H1 (cell line): ENCODE measurements at regions not wholly inside any gene's neighbourhood (a gene's known extent, or its start where the extent isn't known, plus 50 kb on each side); places are given as distances from the start of the nearest gene placed in this dataset.

Source experiments
- CTCF ChIA-PET: fragments of 300-600 bp; sonication (Branson Sonifier 250); formaldehyde crosslinking; loops from one replicate; lab custom pipeline; 2021; ENCODE audit not compliant: partially characterized antibody; lab: Charles Lee
- POLR2A ChIA-PET: fragments of 300-600 bp; sonication (Branson Sonifier 250); formaldehyde crosslinking; loops from one replicate; lab custom pipeline; 2021; ENCODE audit warnings: inconsistent platforms; ENCODE audit not compliant: partially characterized antibody; lab: Charles Lee
- DNase-seq, 2 experiments: peaks; one replicate each; pipeline versions ENCODE4 v3.0.0 to v3.0.0-alpha.2; 2010 to 2022; ENCODE audit warnings: low spot score in 2 of 2, low read depth in 1 of 2, mixed read lengths in 1 of 2
- FAIRE-seq: peaks from 2 replicates; lab custom pipeline; 2011; peaks lifted over from hg19 to GRCh38; lab: Jason Lieb, UNC
- H2AFZ ChIP-seq: 2 replicates; pipeline ENCODE4 v1.8.1; 2012; ENCODE audit warnings: low read length, inconsistent platforms
- H2AK5ac ChIP-seq: 2 replicates; pipeline ENCODE4 v1.6.1; 2013; ENCODE audit warnings: low read depth, low read length
- H2BK120ac ChIP-seq: replicated peaks from 2 replicates; pipeline ENCODE3; 2013; ENCODE audit warnings: low read depth, low read length, inconsistent platforms
- H2BK12ac ChIP-seq: 2 replicates; pipeline ENCODE4 v1.6.1; 2013; ENCODE audit warnings: low read depth, low read length
- H2BK15ac ChIP-seq: 2 replicates; pipeline ENCODE4 v1.6.1; 2013; ENCODE audit warnings: low read length
- H2BK20ac ChIP-seq: 2 replicates; pipeline ENCODE4 v1.6.1; 2013; ENCODE audit warnings: low read length
- H2BK5ac ChIP-seq: 2 replicates; pipeline ENCODE4 v1.6.1; 2013; ENCODE audit warnings: low read depth, low read length
- H3K14ac ChIP-seq: 2 replicates; pipeline ENCODE4 v1.6.1; 2013; ENCODE audit warnings: inconsistent platforms; ENCODE audit not compliant: insufficient read length
- H3K18ac ChIP-seq: 2 replicates; pipeline ENCODE4 v1.6.1; 2013; ENCODE audit warnings: low read length; ENCODE audit errors: extremely low read depth
- H3K23ac ChIP-seq: 2 replicates; pipeline ENCODE4 v1.6.1; 2013; ENCODE audit warnings: inconsistent platforms; ENCODE audit not compliant: insufficient read length
- H3K23me2 ChIP-seq: 2 replicates; pipeline ENCODE4 v1.6.1; 2013; ENCODE audit warnings: low read depth, low read length
- H3K27ac ChIP-seq: 2 replicates; pipeline ENCODE4 v1.6.1; 2011; ENCODE audit warnings: low read depth, low read length, inconsistent platforms
- H3K27me3 ChIP-seq, 4 experiments: replicated peaks in 1 of 4; 1 replicate in 1 of 4; 2 replicates in 3 of 4; pipeline versions ENCODE4 v1.6.1 to v1.8.1; 2011 to 2013; ENCODE audit warnings: low read length in 3 of 4, mild to moderate bottlenecking in 3 of 4, inconsistent platforms in 2 of 4, mixed read lengths in 2 of 4, moderate library complexity in 1 of 4; ENCODE audit not compliant: control insufficient read depth in 3 of 4, insufficient read depth in 3 of 4; ENCODE audit errors: extremely low read depth in 1 of 4
- H3K36me3 ChIP-seq, 4 experiments: 2 replicates each; pipeline versions ENCODE4 v1.6.1 to v1.8.1; 2011 to 2013; ENCODE audit warnings: mild to moderate bottlenecking in 4 of 4, low read length in 3 of 4, moderate library complexity in 2 of 4, control low read depth in 1 of 4, inconsistent platforms in 1 of 4; ENCODE audit not compliant: insufficient read depth in 4 of 4, control insufficient read depth in 2 of 4
- H3K4ac ChIP-seq: replicated peaks from 2 replicates; pipeline ENCODE3; 2013; ENCODE audit warnings: low read length, low read depth, mixed read lengths, inconsistent platforms; ENCODE audit not compliant: insufficient read length
- H3K4me1 ChIP-seq, 4 experiments: replicated peaks in 1 of 4; 1 replicate in 1 of 4; 2 replicates in 3 of 4; pipeline versions ENCODE4 v1.6.1 to v1.8.1; 2011 to 2013; ENCODE audit warnings: low read length in 3 of 4, inconsistent platforms in 2 of 4, mixed read lengths in 1 of 4; ENCODE audit not compliant: insufficient read depth in 4 of 4, control insufficient read depth in 3 of 4
- H3K4me2 ChIP-seq, 2 experiments: 2 replicates each; pipeline versions ENCODE4 v1.6.1 to v1.8.1; 2011 to 2013; ENCODE audit warnings: low read depth in 2 of 2, low read length in 2 of 2, control low read depth in 1 of 2, inconsistent platforms in 1 of 2, mild to moderate bottlenecking in 1 of 2; ENCODE audit not compliant: insufficient read depth in 1 of 2
- H3K4me3 ChIP-seq, 4 experiments: fragments of 200-600, 300-600 bp in 1 of 4; sonication (generic), shearing (Covaris generic), sonication (Bioruptor Twin) in 1 of 4; 2 replicates each; pipeline versions ENCODE4 v1.5.1 to v1.8.1; 2011 to 2016; ENCODE audit warnings: low read length in 4 of 4, low read depth in 3 of 4, control low read depth in 2 of 4, inconsistent platforms in 2 of 4, mild to moderate bottlenecking in 2 of 4, mixed read lengths in 1 of 4, moderate library complexity in 1 of 4; ENCODE audit not compliant: insufficient read depth in 2 of 4; ENCODE audit errors: extremely low read depth in 1 of 4
- H3K56ac ChIP-seq: replicated peaks from 2 replicates; pipeline ENCODE3; 2013; ENCODE audit warnings: low read depth, mild to moderate bottlenecking, mixed read lengths, low read length, inconsistent platforms; ENCODE audit not compliant: insufficient read length
- H3K79me1 ChIP-seq: 2 replicates; pipeline ENCODE4 v1.6.1; 2013; ENCODE audit warnings: low read depth, low read length, control low read depth
- H3K79me2 ChIP-seq, 2 experiments: 2 replicates each; pipeline versions ENCODE4 v1.6.1 to v1.8.1; 2012 to 2013; ENCODE audit warnings: low read length in 2 of 2, mild to moderate bottlenecking in 2 of 2, inconsistent platforms in 1 of 2; ENCODE audit not compliant: insufficient read depth in 2 of 2, control insufficient read depth in 1 of 2
- H3K9ac ChIP-seq, 4 experiments: replicated peaks in 1 of 4; 1 replicate in 1 of 4; 2 replicates in 3 of 4; pipeline versions ENCODE4 v1.6.1 to v1.8.1; 2011 to 2013; ENCODE audit warnings: low read depth in 3 of 4, low read length in 3 of 4, control low read depth in 2 of 4, mild to moderate bottlenecking in 2 of 4, moderate library complexity in 2 of 4, inconsistent platforms in 1 of 4; ENCODE audit errors: extremely low read depth in 1 of 4
- H3K9me3 ChIP-seq, 2 experiments: 2 replicates each; pipeline versions ENCODE4 v1.6.1 to v1.8.1; 2012 to 2013; ENCODE audit warnings: mild to moderate bottlenecking in 2 of 2, moderate library complexity in 2 of 2, control low read depth in 1 of 2, inconsistent platforms in 1 of 2, low read depth in 1 of 2, low read length in 1 of 2, mixed read lengths in 1 of 2; ENCODE audit not compliant: insufficient read depth in 2 of 2
- H4K20me1 ChIP-seq, 2 experiments: replicated peaks in 1 of 2; 2 replicates each; pipeline versions ENCODE3 to v1.8.1; 2011 to 2013; ENCODE audit warnings: inconsistent platforms in 2 of 2, low read length in 2 of 2, mild to moderate bottlenecking in 1 of 2; ENCODE audit not compliant: insufficient read depth in 2 of 2, control insufficient read depth in 1 of 2
- H4K5ac ChIP-seq: 2 replicates; pipeline ENCODE4 v1.6.1; 2013; ENCODE audit warnings: low read length, low read depth, mixed read lengths, inconsistent platforms; ENCODE audit not compliant: insufficient read length
- H4K8ac ChIP-seq: 2 replicates; pipeline ENCODE4 v1.8.0; 2013; ENCODE audit warnings: mild to moderate bottlenecking, moderate library complexity, low read length, inconsistent platforms; ENCODE audit not compliant: insufficient read depth; ENCODE audit errors: extremely low read depth
- H4K91ac ChIP-seq: replicated peaks from 2 replicates; pipeline ENCODE3; 2013; ENCODE audit warnings: low read length, mixed read lengths, inconsistent platforms; ENCODE audit not compliant: insufficient read length
- ASH2L ChIP-seq: fragments of 200-600, 300-600 bp; sonication (generic); IDR thresholded peaks from one replicate; pipeline ENCODE4 v1.7.1; 2017; ENCODE audit warnings: low read length
- ATF2 ChIP-seq: IDR thresholded peaks from 2 replicates; pipeline ENCODE4 v1.6.1; 2012; ENCODE audit warnings: low read length, inconsistent platforms
- EZH2 ChIP-seq: fragments of 200-600 bp; sonication (generic); IDR thresholded peaks from 2 replicates; pipeline ENCODE4 v1.7.1; 2012; ENCODE audit warnings: low read depth, mild to moderate bottlenecking, moderate library complexity, low read length, inconsistent platforms; ENCODE audit not compliant: severe bottlenecking
- FOSL1 ChIP-seq: IDR thresholded peaks from 2 replicates; pipeline ENCODE4 v1.6.1; 2011; ENCODE audit warnings: mild to moderate bottlenecking, low read depth, low read length, moderate library complexity; ENCODE audit not compliant: insufficient read depth
- JUND ChIP-seq: IDR thresholded peaks from 2 replicates; pipeline ENCODE4 v1.6.1; 2011; ENCODE audit warnings: mild to moderate bottlenecking, improper control_type of control experiment, low read length
- KDM5A ChIP-seq: fragments of 200-600 bp; IDR thresholded peaks from 2 replicates; pipeline ENCODE4 v1.7.1; 2012; ENCODE audit warnings: mild to moderate bottlenecking, low read length, inconsistent platforms, mixed read lengths
- MAFK ChIP-seq: IDR thresholded peaks from 2 replicates; pipeline ENCODE4 v1.6.1; 2012; ENCODE audit warnings: low read depth, mild to moderate bottlenecking, improper control_type of control experiment, low read length
- RBBP5 ChIP-seq: IDR thresholded peaks from 2 replicates; pipeline ENCODE4 v1.7.1; 2012; ENCODE audit warnings: low read depth, mild to moderate bottlenecking, inconsistent platforms, low read length, moderate library complexity, borderline replicate concordance
- RXRA ChIP-seq: IDR thresholded peaks from 2 replicates; pipeline ENCODE4 v1.6.1; 2011; ENCODE audit warnings: low read depth, mild to moderate bottlenecking, low read length, moderate library complexity; ENCODE audit not compliant: insufficient read depth
- SIN3A ChIP-seq, 2 experiments: IDR thresholded peaks in 1 of 2; conservative IDR thresholded peaks in 1 of 2; 2 replicates each; pipeline ENCODE4 v1.6.1; 2011 to 2012; ENCODE audit warnings: low read length in 2 of 2, improper control_type of control experiment in 1 of 2, low read depth in 1 of 2, mild to moderate bottlenecking in 1 of 2
- SP1 ChIP-seq: IDR thresholded peaks from 2 replicates; pipeline ENCODE4 v1.6.1; 2011; ENCODE audit warnings: low read depth, low read length
- TAF7 ChIP-seq: optimal IDR thresholded peaks from 2 replicates; pipeline ENCODE3; 2011; ENCODE audit warnings: low read depth, mild to moderate bottlenecking, inconsistent platforms, low read length, moderate library complexity, borderline replicate concordance
- ZNF274 ChIP-seq: IDR thresholded peaks from 2 replicates; pipeline ENCODE4 v1.7.0; 2012; ENCODE audit warnings: low read length, borderline replicate concordance; ENCODE audit errors: extremely low read depth
- WGBS, 2 experiments: shearing (Covaris generic) in 1 of 2; methylation state at CpG; one replicate each; pipeline versions ENCODE4 v1.1.6 to v1.1.7; 2013 to 2015; ENCODE audit warnings: low lambda C conversion rate in 2 of 2, mixed read lengths in 2 of 2, inconsistent platforms in 1 of 2, low coverage in 1 of 2, missing lambda C conversion rate in 1 of 2; ENCODE audit not compliant: insufficient replicate concordance in 2 of 2, insufficient coverage in 1 of 2, insufficient read length in 1 of 2; ENCODE audit errors: extremely low coverage in 1 of 2, missing lambda C conversion rate in 1 of 2; 5-methylcytosine and 5-hydroxymethylcytosine counted together

- FAIRE-seq (no peak), DNase-seq (no peak)
- no peaks in the 10 kb centered on the region for H3K27me3 ChIP-seq
- no peak overlapping the region for H2BK15ac ChIP-seq
- H3K79me1 ChIP-seq, result no peaks in the 10 kb centered on the region
- H3K36me3 ChIP-seq, result no peaks in the 10 kb centered on the region
- no peaks in the 10 kb centered on the region for H3K79me2 ChIP-seq
- no peak overlapping the region for H3K23ac ChIP-seq
- no peak overlapping the region for H3K27ac ChIP-seq
- H3K4me2 ChIP-seq, result no peak overlapping the region
- no peak overlapping the region for H4K91ac ChIP-seq
- no peak overlapping the region for H3K56ac ChIP-seq
- H3K18ac ChIP-seq, result no peak overlapping the region
- H3K4me1 ChIP-seq, result peaks cover 0 to 2% (median 0%) of the 10 kb centered on the region in 4 experiments; a peak in 1 of 7 replicates
- H3K4ac ChIP-seq, result no peak overlapping the region
- no peak overlapping the region for H3K14ac ChIP-seq
- no peak overlapping the region for H2AK5ac ChIP-seq
- no peak overlapping the region for H3K4me3 ChIP-seq
- no peak overlapping the region for H2BK120ac ChIP-seq
- H2BK5ac ChIP-seq, result no peak overlapping the region
- peaks cover 0 to 5% of the 10 kb centered on the region in 2 experiments; a peak in 1 of 4 replicates for H3K9me3 ChIP-seq
- ChIA-PET POLR2A (no interaction called here), CTCF (no interaction called here)
- no peak overlapping the region for H4K8ac ChIP-seq
- 76% methylated on average over 2 of the region's 2 CpGs; no CpG with 5 or more reads in 1 of the 2 experiments for WGBS, 2 experiments
- no peak overlapping the region for H4K5ac ChIP-seq
- no peaks in the 10 kb centered on the region for H3K23me2 ChIP-seq
- H2BK12ac ChIP-seq, result no peak overlapping the region
- H2AFZ ChIP-seq, result 0 out of 2 replicates have a peak overlapping the region, but pooled peaks have one; percentile 38
- no peak overlapping the region for H2BK20ac ChIP-seq
- no peaks in the 10 kb centered on the region for H4K20me1 ChIP-seq
- no peak overlapping the region for H3K9ac ChIP-seq
- no peak for TF ChIP-seq MAFK
- no peak for TF ChIP-seq ATF2
- TF ChIP-seq TAF7, result no peak
- no peak for TF ChIP-seq KDM5A
- no peak for TF ChIP-seq SIN3A (conservative IDR thresholded peaks at IDR 0.05 in 1 of 2, IDR thresholded peaks at IDR 0.05 in 1 of 2; ENCODE audit: low read depth in 1 of 2, low read length in 2 of 2)
- TF ChIP-seq RXRA, result no peak
- no peak for TF ChIP-seq FOSL1
- no peak for TF ChIP-seq ZNF274
- no peak for TF ChIP-seq SP1
- TF ChIP-seq RBBP5, result no peak
- no peak for TF ChIP-seq EZH2
- TF ChIP-seq ASH2L, result no peak
- TF ChIP-seq JUND, result no peak
Measured at GRCh38 chr5:121171834-121172233, 679.8 kb upstream of the FTMT start.
